GM18873 (cell line): ENCODE measurements at regions not wholly inside any gene's neighbourhood (a gene's known extent, or its start where the extent isn't known, plus 50 kb on each side); places are given as distances from the start of the nearest gene placed in this dataset.
"Not testable (repeated sequence)": the region's sequence is repeated elsewhere in the genome, so short reads cannot be mapped to it uniquely, and the experiment has no call there.

Experiments
- ATAC-seq: cut with Tn5 transposase; IDR thresholded peaks from one replicate; pipeline ENCODE4 v1.9.1; 2021; ENCODE audit warnings: mild to moderate bottlenecking, moderate library complexity, moderate number of reproducible peaks; ENCODE audit not compliant: unreplicated experiment, low FRiP score

DNA sequence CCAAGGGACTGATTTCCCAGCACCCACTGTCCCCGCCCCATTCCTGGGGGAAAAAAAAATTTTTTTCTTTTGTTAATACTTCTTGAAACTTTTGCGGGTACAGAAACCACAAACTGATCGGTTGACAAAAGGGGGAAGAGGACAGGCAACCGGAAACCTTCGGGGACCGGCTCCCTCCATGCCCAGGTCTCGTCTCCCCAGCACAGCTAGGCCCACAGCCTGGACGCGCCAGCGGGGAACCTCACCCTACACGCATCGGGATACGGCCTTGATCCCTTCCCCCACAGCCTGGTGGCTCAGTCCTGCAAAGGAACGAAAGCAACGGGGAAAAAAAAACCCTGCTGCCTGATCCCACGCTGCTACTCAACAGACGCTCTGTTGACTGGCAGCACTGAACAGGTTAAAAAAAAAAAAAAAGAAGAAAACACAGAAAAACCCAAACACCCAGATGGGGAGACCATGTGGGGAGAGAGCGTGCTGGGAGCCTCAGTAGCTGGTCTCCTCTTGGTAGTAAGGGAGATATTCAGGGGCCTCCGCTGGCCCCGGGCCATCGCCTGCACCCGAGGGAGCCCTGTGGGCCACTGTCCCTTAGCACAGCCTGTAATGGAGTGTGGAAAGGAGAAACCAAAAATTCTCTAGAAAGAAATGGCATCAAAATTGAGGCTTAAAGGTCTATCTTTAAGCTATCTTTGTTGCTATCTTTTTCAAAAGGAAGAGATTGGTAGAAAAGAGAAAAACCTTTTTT lies 185.7 kb downstream of the POTEC start:
- ATAC-seq = not testable (repeated sequence)

- ATAC-seq = not testable (repeated sequence)
Measured at GRCh38 chr18:14342170-14342569, 201.2 kb downstream of the POTEC start.

GRCh38 chr18:14336017-14336416 lies 203.8 kb upstream of the ZNF519 start:
- not testable (repeated sequence) for ATAC-seq

GRCh38 chr18:14321217-14321616 lies 189.0 kb upstream of the ZNF519 start:
- not testable (repeated sequence) for ATAC-seq

- not testable (repeated sequence) for ATAC-seq
Measured at GRCh38 chr18:14301255-14301654, 169.0 kb upstream of the ZNF519 start.

- ATAC-seq = not testable (repeated sequence)
Measured at GRCh38 chr18:14295081-14295480, 162.8 kb upstream of the ZNF519 start.

- no peak for ATAC-seq
Measured at GRCh38 chr18:14285053-14285452, 152.8 kb upstream of the ZNF519 start.

GRCh38 chr18:14275391-14275790 lies 143.2 kb upstream of the ZNF519 start:
- not testable (repeated sequence) for ATAC-seq

- ATAC-seq = not testable (repeated sequence)
Measured at GRCh38 chr18:14265637-14266410, 133.6 kb upstream of the ZNF519 start.

DNA sequence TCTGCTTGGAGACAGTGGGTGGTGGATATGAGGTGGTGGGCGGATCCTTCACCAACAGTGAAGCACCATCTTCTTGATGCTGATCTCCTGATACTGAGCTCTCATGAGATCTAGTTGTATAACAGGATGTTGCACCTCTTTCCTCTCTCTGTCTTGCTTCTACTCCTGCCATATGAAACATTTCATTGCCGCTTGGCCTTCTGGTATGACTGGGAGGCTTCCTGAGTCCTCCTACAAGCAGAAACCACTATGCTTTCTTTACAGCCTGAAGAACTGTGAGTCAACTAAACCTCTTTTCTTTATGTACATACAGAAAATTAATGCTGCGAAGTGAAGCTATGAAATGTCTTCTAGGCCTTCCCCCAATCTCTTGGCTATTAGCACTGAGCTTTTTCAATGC lies 130.6 kb upstream of the ZNF519 start:
- not testable (repeated sequence) for ATAC-seq

- not testable (repeated sequence) for ATAC-seq
Measured at GRCh38 chr18:14250084-14250677, 117.9 kb upstream of the ZNF519 start.

- not testable (repeated sequence) for ATAC-seq
Measured at GRCh38 chr18:14239224-14239623, 107.0 kb upstream of the ZNF519 start.

DNA sequence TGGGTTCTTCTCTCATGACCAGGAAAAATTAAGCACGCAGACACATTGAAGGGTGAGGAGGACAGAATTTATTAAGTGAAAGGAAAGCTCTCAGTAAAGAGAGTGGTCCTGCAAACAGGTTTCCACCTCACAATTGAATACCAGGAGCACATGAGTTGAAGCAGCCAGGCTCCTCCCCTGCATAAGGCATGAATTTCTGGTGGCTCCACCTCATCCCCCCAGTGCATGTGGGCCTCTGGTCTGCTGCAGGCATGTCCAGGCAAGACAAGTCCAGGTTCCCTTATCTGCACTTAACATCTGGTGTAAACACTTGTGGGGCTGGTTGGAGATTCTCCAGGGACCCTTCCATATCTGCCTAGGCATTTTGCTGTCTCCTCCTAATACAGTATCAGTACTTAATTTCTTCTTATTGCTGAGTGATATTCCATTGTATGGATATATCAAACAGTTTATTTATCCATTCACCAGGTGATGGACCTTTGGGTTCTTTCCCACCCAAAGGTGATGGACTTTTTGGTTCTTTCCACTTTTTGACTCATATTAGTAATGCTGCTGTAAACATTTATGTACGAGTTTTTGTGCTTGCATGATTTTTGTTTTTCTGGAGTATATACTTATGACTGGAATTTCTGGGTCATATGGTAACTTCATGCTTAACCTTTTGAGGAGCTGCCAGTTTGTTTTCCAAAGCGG lies 104.3 kb upstream of the ZNF519 start:
- not testable (repeated sequence) for ATAC-seq

DNA sequence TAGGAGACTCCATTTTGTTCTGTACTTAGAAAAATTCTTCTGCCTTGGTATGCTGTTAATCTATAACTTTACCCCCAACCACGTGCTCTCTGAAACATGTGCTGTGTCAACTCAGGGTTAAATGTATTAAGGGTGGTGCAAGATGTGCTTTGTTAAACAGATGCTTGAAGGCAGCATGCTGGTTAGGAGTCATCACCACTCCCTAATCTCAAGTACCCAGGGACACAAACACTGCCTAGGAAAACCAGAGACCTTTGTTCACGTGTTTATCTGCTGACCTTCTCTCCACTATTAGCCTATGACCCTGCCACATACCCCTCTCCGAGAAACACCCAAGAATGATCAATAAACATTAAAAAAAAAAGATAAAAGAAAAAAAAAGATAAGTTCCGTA lies 93.0 kb upstream of the ZNF519 start:
- not testable (repeated sequence) for ATAC-seq

DNA sequence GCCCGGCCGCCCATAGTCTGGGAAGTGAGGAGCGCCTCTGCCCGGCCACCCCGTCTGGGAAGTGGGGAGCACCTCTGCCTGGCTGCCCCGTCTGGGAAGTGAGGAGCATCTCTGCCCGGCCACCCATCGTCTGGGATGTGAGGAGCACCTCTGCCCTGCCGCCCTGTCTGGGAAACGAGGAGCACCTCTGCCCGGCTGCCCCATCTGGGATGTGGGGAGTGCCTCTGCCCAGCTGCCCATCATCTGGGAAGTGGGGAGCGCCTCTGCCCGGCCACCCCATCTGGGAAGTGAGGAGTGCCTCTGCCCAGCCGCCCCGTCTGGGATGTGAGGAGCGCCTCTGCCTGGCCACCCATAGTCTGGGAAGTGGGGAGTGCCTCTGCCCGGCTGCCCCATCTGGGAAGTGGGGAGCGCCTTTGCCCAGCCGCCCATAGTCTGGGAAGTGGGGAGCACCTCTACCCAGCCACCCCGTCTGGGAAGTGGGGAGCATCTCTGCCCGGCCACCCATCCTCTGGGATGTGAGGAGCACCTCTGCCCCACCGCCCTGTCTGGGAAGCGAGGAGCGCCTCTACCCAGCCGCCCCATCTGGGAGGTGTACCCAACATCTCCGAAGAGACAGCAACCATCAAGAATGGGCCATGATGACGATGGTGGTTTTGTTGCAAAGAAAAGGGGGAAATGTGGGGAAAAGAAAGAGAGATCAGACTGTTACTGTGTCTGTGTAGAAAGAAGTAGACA lies 92.5 kb upstream of the ZNF519 start:
- not testable (repeated sequence) for ATAC-seq

DNA sequence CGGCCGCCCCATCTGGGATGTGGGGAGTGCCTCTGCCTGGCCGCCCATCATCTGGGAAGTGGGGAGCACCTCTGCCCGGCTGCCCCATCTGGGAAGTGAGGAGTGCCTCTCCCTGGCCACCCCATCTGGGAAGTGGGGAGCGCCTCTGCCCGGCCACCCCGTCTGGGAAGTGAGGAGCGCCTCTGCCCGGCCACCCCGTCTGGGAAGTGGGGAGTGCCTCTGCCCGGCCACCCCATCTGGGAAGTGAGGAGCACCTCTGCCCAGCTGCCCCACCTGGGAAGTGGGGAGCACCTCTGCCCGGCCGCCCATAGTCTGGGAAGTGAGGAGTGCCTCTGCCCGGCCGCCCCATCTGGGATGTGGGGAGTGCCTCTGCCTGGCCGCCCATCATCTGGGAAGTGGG lies 91.7 kb upstream of the ZNF519 start:
- not testable (repeated sequence) for ATAC-seq

GRCh38 chr18:14223231-14223822 lies 91.1 kb upstream of the ZNF519 start:
- not testable (repeated sequence) for ATAC-seq

DNA sequence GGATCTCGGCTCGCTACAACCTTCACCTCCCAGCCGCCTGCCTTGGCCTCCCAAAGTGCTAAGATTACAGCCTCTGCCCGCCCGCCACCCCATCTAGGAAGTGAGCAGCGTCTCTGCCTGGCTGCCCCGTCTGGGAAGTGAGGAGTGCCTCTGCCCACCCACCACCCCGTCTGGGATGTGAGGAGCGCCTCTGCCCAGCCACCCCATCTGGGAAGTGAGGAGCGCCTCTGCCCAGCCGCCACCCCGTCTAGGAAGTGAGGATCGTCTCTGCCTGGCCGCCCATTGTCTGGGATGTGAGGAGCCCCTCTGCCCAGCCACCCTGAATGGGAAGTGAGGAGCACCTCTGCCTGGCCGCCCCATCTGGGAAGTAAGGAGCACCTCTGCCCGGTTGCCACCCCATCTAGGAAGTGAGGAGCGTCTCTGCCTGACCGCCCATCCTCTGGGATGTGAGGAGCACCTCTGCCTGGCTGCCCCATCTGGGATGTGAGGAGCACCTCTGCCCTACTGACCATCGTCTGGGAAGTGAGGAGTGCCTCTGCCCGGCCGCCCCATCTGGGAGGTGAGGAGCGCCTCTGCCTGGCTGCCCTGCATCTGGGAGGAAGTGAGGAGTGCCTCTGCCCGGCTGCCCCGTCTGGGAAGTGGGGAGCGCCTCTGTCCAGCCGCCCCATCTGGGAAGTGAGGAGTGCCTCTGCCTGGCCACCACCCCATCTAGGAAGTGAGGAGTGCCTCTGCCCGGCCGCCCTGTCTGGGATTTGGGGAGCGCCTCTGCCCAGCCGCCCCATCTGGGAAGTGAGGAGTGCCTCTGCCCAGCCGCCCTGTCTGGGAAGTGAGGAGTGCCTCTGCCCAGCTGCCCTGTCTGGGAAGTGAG lies 90.4 kb upstream of the ZNF519 start:
- not testable (repeated sequence) for ATAC-seq

GRCh38 chr18:14221689-14222088 lies 89.5 kb upstream of the ZNF519 start:
- ATAC-seq = no peak
